ENCODE measurements at regions not wholly inside any gene's neighbourhood (a gene's known extent, or its start where the extent isn't known, plus 50 kb on each side); places are given as distances from the start of the nearest gene placed in this dataset.

DNA sequence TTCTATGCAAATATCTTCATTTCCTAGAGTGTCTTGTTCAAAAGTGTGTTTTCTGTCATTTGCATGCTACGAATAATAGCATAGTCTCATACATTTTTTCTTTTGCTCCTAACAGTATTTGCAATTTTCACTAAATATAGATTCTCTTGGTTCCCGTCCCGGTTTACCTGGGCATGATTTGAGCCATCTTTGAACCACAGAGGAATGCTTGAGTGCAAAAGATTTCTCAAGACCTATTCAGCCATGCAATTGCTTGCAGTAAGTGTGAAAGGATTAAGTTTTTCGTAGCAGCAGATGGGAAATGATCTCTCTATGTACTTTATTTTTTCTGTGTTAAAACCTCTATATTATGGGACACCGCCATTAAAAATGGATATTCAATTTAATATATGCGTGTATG, 733.0 kb downstream of the ZPLD1 start:
- DNase-seq (ENCODE audit: low read depth in 1 of 2, low spot score in 2 of 2) = no peak
- ChIA-PET POLR2A (ENCODE audit: partially characterized antibody) (no interaction called here), CTCF (ENCODE audit: partially characterized antibody) (no interaction called here)
- 75% methylated on average over 6 of the region's 6 CpGs; no CpG with 5 or more reads in 1 of the 2 experiments for WGBS, 2 experiments (ENCODE audit: extremely low coverage in 1 of 2, insufficient coverage in 1 of 2, insufficient read length in 1 of 2, insufficient replicate concordance in 2 of 2, low coverage in 1 of 2, low lambda C conversion rate in 2 of 2, missing lambda C conversion rate in 1 of 2)
- H4K5ac ChIP-seq (ENCODE audit: insufficient read length, low read depth, low read length) = no peak overlapping the region
- no peak overlapping the region for H2BK12ac ChIP-seq (ENCODE audit: low read depth, low read length)
- no peak overlapping the region for H2BK15ac ChIP-seq (ENCODE audit: low read length)
- no peak overlapping the region for H4K91ac ChIP-seq (replicated peaks; ENCODE audit: insufficient read length, low read length)
- no peak overlapping the region for H3K56ac ChIP-seq (replicated peaks; ENCODE audit: insufficient read length, low read depth, low read length)
- no peak overlapping the region for H3K9ac ChIP-seq (replicated peaks in 1 of 4; ENCODE audit: extremely low read depth in 1 of 4, low read depth in 3 of 4, low read length in 3 of 4)
- H3K79me1 ChIP-seq (ENCODE audit: low read depth, low read length) = no peaks in the 10 kb centered on the region
- no peak overlapping the region for H4K8ac ChIP-seq (ENCODE audit: extremely low read depth, insufficient read depth, low read length)
- H3K9me3 ChIP-seq (ENCODE audit: insufficient read depth in 2 of 2, low read depth in 1 of 2, low read length in 1 of 2) = no peaks in the 10 kb centered on the region
- H2BK20ac ChIP-seq (ENCODE audit: low read length) = no peak overlapping the region
- H3K27ac ChIP-seq (ENCODE audit: low read depth, low read length) = no peak overlapping the region
- no peaks in the 10 kb centered on the region for H3K36me3 ChIP-seq (ENCODE audit: control insufficient read depth in 2 of 4, insufficient read depth in 4 of 4, low read length in 3 of 4)
- H3K23ac ChIP-seq (ENCODE audit: insufficient read length) = no peak overlapping the region
- H2BK120ac ChIP-seq (replicated peaks; ENCODE audit: low read depth, low read length) = no peak overlapping the region
- H3K27me3 ChIP-seq (replicated peaks in 1 of 4; ENCODE audit: control insufficient read depth in 3 of 4, extremely low read depth in 1 of 4, insufficient read depth in 3 of 4, low read length in 3 of 4) = no peaks in the 10 kb centered on the region
- H3K18ac ChIP-seq (ENCODE audit: extremely low read depth, low read length) = no peak overlapping the region
- FAIRE-seq = no peak
- H2BK5ac ChIP-seq (ENCODE audit: low read depth, low read length) = no peak overlapping the region
- no peak overlapping the region for H3K14ac ChIP-seq (ENCODE audit: insufficient read length)
- no peak overlapping the region for H2AFZ ChIP-seq (ENCODE audit: low read length)
- H3K23me2 ChIP-seq (ENCODE audit: low read depth, low read length) = no peaks in the 10 kb centered on the region
- H3K4me2 ChIP-seq (ENCODE audit: insufficient read depth in 1 of 2, low read depth in 2 of 2, low read length in 2 of 2) = no peak overlapping the region
- H2AK5ac ChIP-seq (ENCODE audit: low read depth, low read length) = no peak overlapping the region
- no peaks in the 10 kb centered on the region for H3K4me1 ChIP-seq (replicated peaks in 1 of 4; ENCODE audit: control insufficient read depth in 3 of 4, insufficient read depth in 4 of 4, low read length in 3 of 4)
- H3K79me2 ChIP-seq (ENCODE audit: control insufficient read depth in 1 of 2, insufficient read depth in 2 of 2, low read length in 2 of 2) = no peaks in the 10 kb centered on the region
- no peak overlapping the region for H3K4me3 ChIP-seq (ENCODE audit: extremely low read depth in 1 of 4, insufficient read depth in 2 of 4, low read depth in 3 of 4, low read length in 4 of 4)
- no peak overlapping the region for H3K4ac ChIP-seq (replicated peaks; ENCODE audit: insufficient read length, low read depth, low read length)
- TF ChIP-seq CHD1 (IDR thresholded peaks at IDR 0.05; ENCODE audit: low read depth, low read length) (no peak), HDAC6 (IDR thresholded peaks at IDR 0.05; ENCODE audit: low read depth, low read length) (no peak), NRF1 (IDR thresholded peaks at IDR 0.05; ENCODE audit: low read depth, low read length) (no peak), POLR2AphosphoS5 (IDR thresholded peaks at IDR 0.05; ENCODE audit: low read depth, low read length) (no peak), BCL11A (IDR thresholded peaks at IDR 0.05; ENCODE audit: low read depth in 2 of 2, low read length in 2 of 2) (no peak), HDAC2 (IDR thresholded peaks at IDR 0.05; ENCODE audit: borderline replicate concordance in 1 of 2, low read depth in 2 of 2, low read length in 2 of 2) (no peak), PHF8 (conservative IDR thresholded peaks at IDR 0.05; ENCODE audit: low read depth, low read length) (no peak), TAF7 (optimal IDR thresholded peaks at IDR 0.05; ENCODE audit: borderline replicate concordance, low read depth, low read length) (no peak), RNF2 (IDR thresholded peaks at IDR 0.05; ENCODE audit: borderline replicate concordance, low read depth, low read length, missing control alignments, poor library complexity, severe bottlenecking) (no peak), TCF12 (IDR thresholded peaks at IDR 0.05; ENCODE audit: low read depth, low read length) (no peak), BACH1 (IDR thresholded peaks at IDR 0.05; ENCODE audit: low read length) (no peak)
- TF ChIP-seq, protein P1, sequence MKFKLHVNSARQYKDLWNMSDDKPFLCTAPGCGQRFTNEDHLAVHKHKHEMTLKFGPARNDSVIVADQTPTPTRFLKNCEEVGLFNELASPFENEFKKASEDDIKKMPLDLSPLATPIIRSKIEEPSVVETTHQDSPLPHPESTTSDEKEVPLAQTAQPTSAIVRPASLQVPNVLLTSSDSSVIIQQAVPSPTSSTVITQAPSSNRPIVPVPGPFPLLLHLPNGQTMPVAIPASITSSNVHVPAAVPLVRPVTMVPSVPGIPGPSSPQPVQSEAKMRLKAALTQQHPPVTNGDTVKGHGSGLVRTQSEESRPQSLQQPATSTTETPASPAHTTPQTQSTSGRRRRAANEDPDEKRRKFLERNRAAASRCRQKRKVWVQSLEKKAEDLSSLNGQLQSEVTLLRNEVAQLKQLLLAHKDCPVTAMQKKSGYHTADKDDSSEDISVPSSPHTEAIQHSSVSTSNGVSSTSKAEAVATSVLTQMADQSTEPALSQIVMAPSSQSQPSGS (IDR thresholded peaks at IDR 0.05; ENCODE audit: low read length) = no peak
- TF ChIP-seq, protein P2, sequence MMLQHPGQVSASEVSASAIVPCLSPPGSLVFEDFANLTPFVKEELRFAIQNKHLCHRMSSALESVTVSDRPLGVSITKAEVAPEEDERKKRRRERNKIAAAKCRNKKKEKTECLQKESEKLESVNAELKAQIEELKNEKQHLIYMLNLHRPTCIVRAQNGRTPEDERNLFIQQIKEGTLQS (IDR thresholded peaks at IDR 0.05; ENCODE audit: insufficient read depth, low read depth, low read length) = no peak
- no peaks in the 10 kb centered on the region for H4K20me1 ChIP-seq (replicated peaks in 1 of 2; ENCODE audit: control insufficient read depth in 1 of 2, insufficient read depth in 2 of 2, low read length in 2 of 2)
